BJ (cell line): ENCODE measurements at regions not wholly inside any gene's neighbourhood (a gene's known extent, or its start where the extent isn't known, plus 50 kb on each side); places are given as distances from the start of the nearest gene placed in this dataset.

Experiments used
- CTCF ChIA-PET: fragments of 350-600 bp; formaldehyde crosslinking; extraction: SDS; loops from one replicate; lab custom pipeline; 2021; ENCODE audit warnings: antibody characterized with exemption, inconsistent platforms; lab: Yijun Ruan, JAX
- POLR2A ChIA-PET: fragments of 300-600 bp; sonication (Branson Sonifier 250); formaldehyde crosslinking; extraction: SDS; loops from one replicate; lab custom pipeline; 2021; ENCODE audit warnings: antibody characterized with exemption; lab: Charles Lee
- DNase-seq: peaks from one replicate; pipeline ENCODE4 v3.0.0-alpha.2; 2011; ENCODE audit warnings: low read depth
- H3K27me3 ChIP-seq: 2 replicates; pipeline ENCODE4 v1.6.0; 2011; ENCODE audit warnings: low read length; ENCODE audit not compliant: control insufficient read depth, insufficient read depth
- H3K36me3 ChIP-seq: 2 replicates; pipeline ENCODE4 v1.5.1; 2011; ENCODE audit warnings: low read length; ENCODE audit not compliant: control insufficient read depth, insufficient read depth
- H3K4me3 ChIP-seq: 2 replicates; pipeline ENCODE4 v1.5.1; 2011; ENCODE audit warnings: low read depth, mild to moderate bottlenecking, control low read depth, low read length
- CTCF ChIP-seq: IDR thresholded peaks from 2 replicates; pipeline ENCODE4 v1.5.1; 2011; ENCODE audit warnings: low read depth, mild to moderate bottlenecking, control low read depth, inconsistent platforms, low read length, moderate library complexity; ENCODE audit not compliant: insufficient read depth

- CTCF ChIA-PET = interaction anchor here (1.0 to 1.4 kb wide), 2 partner anchors 9 to 10 kb away, joined by 3 to 4 read pairs; no protein-coding TSS in a partner anchor
- Histone ChIP-seq H3K4me3 (no peak overlapping the region), H3K27me3 (no peaks in the 10 kb centered on the region), H3K36me3 (no peaks in the 10 kb centered on the region)
- no peak for DNase-seq
- no peak for TF ChIP-seq CTCF
- POLR2A ChIA-PET = no interaction called here
Measured at GRCh38 chr12:115464111-115464581, 780.2 kb upstream of the TBX3 start.

- POLR2A ChIA-PET = no interaction called here
- no peaks in the 10 kb centered on the region for H3K36me3 ChIP-seq
Measured at GRCh38 chr12:115461401-115461800, 777.4 kb upstream of the TBX3 start.

GRCh38 chr12:115457798-115458197 is 773.8 kb upstream of the TBX3 start:
- CTCF ChIA-PET = interaction anchor here (1.2 to 2.5 kb wide), 2 partner anchors 12 to 25 kb away, joined by 3 to 7 read pairs; no protein-coding TSS in a partner anchor
- no peak for TF ChIP-seq CTCF
- POLR2A ChIA-PET = no interaction called here
- Histone ChIP-seq H3K4me3 (no peak overlapping the region), H3K27me3 (no peaks in the 10 kb centered on the region), H3K36me3 (no peaks in the 10 kb centered on the region)
- DNase-seq = no peak

More at GRCh38 chr12:115461401-115461800, 777.4 kb upstream of the TBX3 start:
- Histone ChIP-seq H3K4me3 (no peak overlapping the region), H3K27me3 (no peaks in the 10 kb centered on the region)
- CTCF ChIA-PET = no interaction called here
- DNase-seq = no peak
- TF ChIP-seq CTCF = no peak

- Histone ChIP-seq H3K4me3 (no peak overlapping the region), H3K36me3 (no peaks in the 10 kb centered on the region), H3K27me3 (no peaks in the 10 kb centered on the region)
- ChIA-PET POLR2A (no interaction called here), CTCF (interaction anchor here (1.2 to 2.5 kb wide), 3 partner anchors 11 to 116 kb away, joined by 3 to 7 read pairs (median 3); no protein-coding TSS in a partner anchor)
- no peak for DNase-seq
- no peak for TF ChIP-seq CTCF
Measured at GRCh38 chr12:115456946-115457689, 773.1 kb upstream of the TBX3 start.

- ChIA-PET POLR2A (no interaction called here), CTCF (interaction anchor here (1.0 to 2.5 kb wide), 3 partner anchors 9 to 12 kb away, joined by 3 to 7 read pairs (median 4); no protein-coding TSS in a partner anchor)
- Histone ChIP-seq H3K36me3 (no peaks in the 10 kb centered on the region), H3K27me3 (no peaks in the 10 kb centered on the region), H3K4me3 (no peak overlapping the region)
- TF ChIP-seq CTCF = no peak
- DNase-seq = no peak
Measured at GRCh38 chr12:115455268-115455681, 771.3 kb upstream of the TBX3 start.
